ENCODE measurements at regions not wholly inside any gene's neighbourhood (a gene's known extent, or its start where the extent isn't known, plus 50 kb on each side); places are given as distances from the start of the nearest gene placed in this dataset.

DNA sequence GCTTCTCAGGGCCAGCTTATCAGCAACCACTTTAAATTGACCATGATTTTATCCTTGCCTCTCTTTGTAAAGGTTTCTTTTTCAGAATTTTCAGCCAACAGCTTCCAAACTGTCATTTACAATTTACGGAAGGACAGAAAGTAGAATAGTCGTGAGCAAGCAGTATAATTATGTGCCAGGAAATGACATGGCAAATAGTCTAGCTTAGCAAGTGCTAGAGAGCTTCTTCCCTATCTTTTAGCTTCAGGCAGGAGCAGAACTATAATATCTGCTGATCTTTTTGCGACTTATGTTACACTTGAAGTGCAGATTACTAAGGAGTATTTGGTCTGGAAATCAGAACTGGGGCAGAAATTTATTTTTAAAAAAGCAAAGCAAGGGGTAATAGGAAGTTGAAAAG lies 123.0 kb upstream of the AP1S2 start:
- TF ChIP-seq, protein P1, sequence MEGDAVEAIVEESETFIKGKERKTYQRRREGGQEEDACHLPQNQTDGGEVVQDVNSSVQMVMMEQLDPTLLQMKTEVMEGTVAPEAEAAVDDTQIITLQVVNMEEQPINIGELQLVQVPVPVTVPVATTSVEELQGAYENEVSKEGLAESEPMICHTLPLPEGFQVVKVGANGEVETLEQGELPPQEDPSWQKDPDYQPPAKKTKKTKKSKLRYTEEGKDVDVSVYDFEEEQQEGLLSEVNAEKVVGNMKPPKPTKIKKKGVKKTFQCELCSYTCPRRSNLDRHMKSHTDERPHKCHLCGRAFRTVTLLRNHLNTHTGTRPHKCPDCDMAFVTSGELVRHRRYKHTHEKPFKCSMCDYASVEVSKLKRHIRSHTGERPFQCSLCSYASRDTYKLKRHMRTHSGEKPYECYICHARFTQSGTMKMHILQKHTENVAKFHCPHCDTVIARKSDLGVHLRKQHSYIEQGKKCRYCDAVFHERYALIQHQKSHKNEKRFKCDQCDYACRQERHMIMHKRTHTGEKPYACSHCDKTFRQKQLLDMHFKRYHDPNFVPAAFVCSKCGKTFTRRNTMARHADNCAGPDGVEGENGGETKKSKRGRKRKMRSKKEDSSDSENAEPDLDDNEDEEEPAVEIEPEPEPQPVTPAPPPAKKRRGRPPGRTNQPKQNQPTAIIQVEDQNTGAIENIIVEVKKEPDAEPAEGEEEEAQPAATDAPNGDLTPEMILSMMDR (IDR thresholded peaks at IDR 0.05) = no peak
- no peak for TF ChIP-seq ZFX (IDR thresholded peaks at IDR 0.05; ENCODE audit: borderline replicate concordance)
